Kidney (tissue), 13 donors: ENCODE measurements at regions not wholly inside any gene's neighbourhood (a gene's known extent, or its start where the extent isn't known, plus 50 kb on each side); places are given as distances from the start of the nearest gene placed in this dataset.

Experiments
- DNase-seq, 5 donors: peaks; one replicate each; pipeline ENCODE4 v3.0.0-alpha.2; 2013 to 2020
- FAIRE-seq: peaks from 2 replicates; lab custom pipeline; 2012; peaks lifted over from hg19 to GRCh38; lab: Jason Lieb, UNC
- H3K27ac ChIP-seq, 2 donors: one replicate each; pipeline ENCODE4 v1.7.0; 2013; ENCODE audit warnings: low read depth in 2 of 2, low read length in 2 of 2, inconsistent platforms in 1 of 2
- H3K27me3 ChIP-seq: one replicate; pipeline ENCODE4 v1.7.1; 2013; ENCODE audit warnings: low read length, inconsistent platforms; ENCODE audit not compliant: control insufficient read depth, insufficient read depth
- H3K36me3 ChIP-seq, 3 donors: one replicate each; pipeline versions ENCODE4 v1.7.0 to v1.7.1; 2013; ENCODE audit warnings: low read length in 3 of 3, control low read depth in 1 of 3, inconsistent platforms in 1 of 3; ENCODE audit not compliant: insufficient read depth in 3 of 3, control insufficient read depth in 2 of 3
- H3K4me1 ChIP-seq, 3 donors: one replicate each; pipeline versions ENCODE4 v1.7.0 to v1.7.1; 2013; ENCODE audit warnings: low read length in 3 of 3, inconsistent platforms in 1 of 3, low read depth in 1 of 3; ENCODE audit not compliant: control insufficient read depth in 2 of 3, insufficient read depth in 2 of 3
- H3K4me3 ChIP-seq, 3 donors: one replicate each; pipeline versions ENCODE4 v1.7.0 to v1.8.1; 2013; ENCODE audit warnings: low read length in 3 of 3, control low read depth in 1 of 3, inconsistent platforms in 1 of 3
- H3K9ac ChIP-seq, 3 donors: one replicate each; pipeline versions ENCODE4 v1.7.0 to v1.7.1; 2013; ENCODE audit warnings: low read length in 3 of 3, control low read depth in 1 of 3, inconsistent platforms in 1 of 3
- H3K9me3 ChIP-seq, 3 donors: one replicate each; pipeline versions ENCODE4 v1.7.0 to v1.7.1; 2013; ENCODE audit warnings: low read length in 3 of 3, control low read depth in 1 of 3, inconsistent platforms in 1 of 3; ENCODE audit not compliant: control insufficient read depth in 2 of 3, insufficient read depth in 1 of 3
- CTCF ChIP-seq: IDR thresholded peaks from 3 replicates; pipeline ENCODE4 v1.5.1; 2012; ENCODE audit warnings: mild to moderate bottlenecking, moderate library complexity, borderline replicate concordance; ENCODE audit not compliant: insufficient read depth; ENCODE audit errors: extremely low read depth
- intact Hi-C: fragments of 100-400 bp; cut with DNase I; formaldehyde crosslinking; loops from one replicate; pipeline ENCODE4 v1.11.1; 2022
- donor health status: control.
- donor health status: control.
- donor health status: control.
- donor health status: control.
- donor health status: control.
- donor health status: DM: yes; HTN: yes; CAD: no.
- donor health status: Normal renal cell carcinoma (clear cell type).

DNA sequence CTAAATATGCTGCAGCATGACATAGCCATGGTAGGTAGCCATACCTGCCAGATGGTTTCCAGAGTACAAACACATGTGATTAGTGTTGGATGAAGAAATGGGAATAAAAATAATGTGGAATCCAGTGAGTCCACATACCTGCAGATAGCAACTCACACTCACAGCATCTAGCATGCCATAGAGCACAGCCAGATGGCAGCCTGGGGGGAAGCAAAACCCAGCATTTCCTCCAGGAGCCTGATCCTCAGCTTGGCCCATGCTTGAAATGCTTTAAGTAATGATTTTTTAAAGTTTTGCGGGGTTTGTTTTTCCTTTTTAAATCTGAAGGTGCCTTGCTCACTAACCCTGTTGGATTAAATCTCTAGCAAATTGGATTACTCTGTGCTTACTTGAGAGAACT lies 535.1 kb downstream of the STK39 start:
- Histone ChIP-seq H3K36me3 (no peaks in the 10 kb centered on the region), H3K27ac (no peak overlapping the region), H3K9me3 (no peaks in the 10 kb centered on the region), H3K4me1 (no peaks in the 10 kb centered on the region), H3K27me3 (no peaks in the 10 kb centered on the region), H3K9ac (no peak overlapping the region), H3K4me3 (no peak overlapping the region)
- FAIRE-seq (no peak), DNase-seq (no peak)
- intact Hi-C loops, result no loop called here
- no peak for TF ChIP-seq CTCF

GRCh38 chr2:167708998-167709397 lies 538.4 kb downstream of the STK39 start:
- Histone ChIP-seq H3K9me3 (no peaks in the 10 kb centered on the region), H3K36me3 (no peaks in the 10 kb centered on the region), H3K9ac (no peak overlapping the region), H3K27ac (no peak overlapping the region), H3K4me1 (no peaks in the 10 kb centered on the region), H3K27me3 (no peaks in the 10 kb centered on the region), H3K4me3 (no peak overlapping the region)
- TF ChIP-seq CTCF, result no peak
- FAIRE-seq, result no peak
- DNase-seq, result no peak
- intact Hi-C loops, result no loop called here

GRCh38 chr2:167706800-167707199 lies 540.6 kb downstream of the STK39 start:
- H3K4me3 ChIP-seq, result no peak overlapping the region
- H3K9me3 ChIP-seq, result no peaks in the 10 kb centered on the region
- TF ChIP-seq CTCF, result no peak
- no peaks in the 10 kb centered on the region for H3K27me3 ChIP-seq
- DNase-seq, result no peak
- intact Hi-C loops, result no loop called here
- H3K36me3 ChIP-seq, result no peaks in the 10 kb centered on the region
- no peak overlapping the region for H3K9ac ChIP-seq
- H3K27ac ChIP-seq, result no peak overlapping the region
- FAIRE-seq, result no peak
- H3K4me1 ChIP-seq, result no peaks in the 10 kb centered on the region

DNA sequence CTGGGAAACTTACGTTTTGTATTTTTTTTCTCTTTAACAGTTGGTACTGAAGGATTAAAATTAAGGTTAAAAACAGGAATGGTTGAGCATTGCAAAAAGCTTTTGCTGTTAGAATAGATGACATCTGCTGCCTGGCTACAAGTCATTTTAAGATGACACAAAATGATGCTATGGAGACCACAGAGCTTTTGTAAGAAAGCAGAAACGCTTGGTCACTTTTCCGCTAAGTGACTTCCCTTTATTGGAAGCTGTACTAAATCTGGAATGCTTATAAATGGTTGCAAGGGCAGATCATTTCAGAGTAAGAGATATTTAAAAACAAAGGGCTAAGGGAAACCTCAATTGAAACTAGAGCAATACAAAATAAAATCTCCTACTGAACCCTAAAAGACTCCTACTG lies 544.0 kb downstream of the STK39 start:
- no peak for TF ChIP-seq CTCF
- H3K4me3 ChIP-seq, result no peak overlapping the region
- no peaks in the 10 kb centered on the region for H3K27me3 ChIP-seq
- DNase-seq, result no peak
- no peaks in the 10 kb centered on the region for H3K36me3 ChIP-seq
- H3K27ac ChIP-seq, result no peak overlapping the region
- FAIRE-seq, result no peak
- no peaks in the 10 kb centered on the region for H3K9me3 ChIP-seq
- H3K4me1 ChIP-seq, result no peaks in the 10 kb centered on the region
- intact Hi-C loops, result no loop called here
- H3K9ac ChIP-seq, result no peak overlapping the region
